Natural killer cell treated with Interleukin-12 subunit alpha and Interleukin-12 subunit beta and Interleukin-15 and Interleukin-18, amount 100 ng/mL, for 72 hours (primary cell): ENCODE measurements at regions not wholly inside any gene's neighbourhood (a gene's known extent, or its start where the extent isn't known, plus 50 kb on each side); places are given as distances from the start of the nearest gene placed in this dataset.

Experiments used
- ATAC-seq, 2 donors: fragments of 150-1000 bp; cut with Tn5 transposase in 1 of 2; sonication (Bioruptor Pico), chemical (Tn5 transposase) in 1 of 2; 2 replicates each; pipeline ENCODE4 v1.10.0; 2021
- DNase-seq: peaks from one replicate; pipeline ENCODE4 v3.0.0; 2022; ENCODE audit warnings: low spot score
- H3K27ac Mint-ChIP-seq, 2 donors: 1 replicate in 1 of 2; 2 replicates in 1 of 2; pipeline ENCODE4 v1.8.0; 2022; ENCODE audit warnings: mixed read lengths in 2 of 2, mild to moderate bottlenecking in 1 of 2, moderate library complexity in 1 of 2
- H3K27me3 Mint-ChIP-seq, 2 donors: 1 replicate in 1 of 2; 2 replicates in 1 of 2; pipeline ENCODE4 v1.8.0; 2022; ENCODE audit warnings: mixed read lengths in 2 of 2
- H3K36me3 Mint-ChIP-seq: one replicate; pipeline ENCODE4 v1.8.0; 2022; ENCODE audit warnings: mixed read lengths
- H3K4me1 Mint-ChIP-seq, 2 donors: 1 replicate in 1 of 2; 2 replicates in 1 of 2; pipeline ENCODE4 v1.8.0; 2022; ENCODE audit warnings: low read depth in 2 of 2, mixed read lengths in 2 of 2, mild to moderate bottlenecking in 1 of 2
- H3K4me3 Mint-ChIP-seq: one replicate; pipeline ENCODE4 v1.8.0; 2022; ENCODE audit warnings: mixed read lengths
- H3K9me3 Mint-ChIP-seq: 2 replicates; pipeline ENCODE4 v1.8.0; 2022; ENCODE audit warnings: mixed read lengths

GRCh38 chr5:57857696-57858095 is 375.1 kb upstream of the ACTBL2 start:
- no peaks in the 10 kb centered on the region for H3K36me3 Mint-ChIP-seq
- H3K9me3 Mint-ChIP-seq, result peaks cover 5% of the 10 kb centered on the region
- no peak overlapping the region for H3K27ac Mint-ChIP-seq
- DNase-seq (no peak), ATAC-seq (no peak)
- no peak overlapping the region for H3K4me3 Mint-ChIP-seq
- no peaks in the 10 kb centered on the region for H3K4me1 Mint-ChIP-seq
- no peaks in the 10 kb centered on the region for H3K27me3 Mint-ChIP-seq

GRCh38 chr5:57855831-57856230 is 373.2 kb upstream of the ACTBL2 start:
- Mint-ChIP-seq H3K27me3 (no peaks in the 10 kb centered on the region), H3K4me3 (no peak overlapping the region), H3K4me1 (no peaks in the 10 kb centered on the region), H3K36me3 (no peaks in the 10 kb centered on the region), H3K9me3 (peaks cover 5% of the 10 kb centered on the region), H3K27ac (no peak overlapping the region)
- DNase-seq (no peak), ATAC-seq (no peak)

GRCh38 chr5:57853929-57854697 is 371.5 kb upstream of the ACTBL2 start:
- H3K36me3 Mint-ChIP-seq, result no peaks in the 10 kb centered on the region
- H3K4me1 Mint-ChIP-seq, result no peaks in the 10 kb centered on the region
- no peak overlapping the region for H3K4me3 Mint-ChIP-seq
- DNase-seq (no peak), ATAC-seq (no peak)
- peaks cover 5% of the 10 kb centered on the region for H3K9me3 Mint-ChIP-seq
- H3K27ac Mint-ChIP-seq, result no peak overlapping the region
- H3K27me3 Mint-ChIP-seq, result no peaks in the 10 kb centered on the region

- H3K27ac Mint-ChIP-seq, result no peak overlapping the region
- peaks cover 6% of the 10 kb centered on the region for H3K9me3 Mint-ChIP-seq
- ATAC-seq (no peak), DNase-seq (no peak)
- no peaks in the 10 kb centered on the region for H3K4me1 Mint-ChIP-seq
- peaks cover 0 to 1% of the 10 kb centered on the region in 2 donors for H3K27me3 Mint-ChIP-seq
- H3K36me3 Mint-ChIP-seq, result no peaks in the 10 kb centered on the region
- no peak overlapping the region for H3K4me3 Mint-ChIP-seq
Observed at GRCh38 chr5:57850109-57850508, 367.5 kb upstream of the ACTBL2 start.

GRCh38 chr5:57845025-57845424 is 362.4 kb upstream of the ACTBL2 start:
- Mint-ChIP-seq H3K4me1 (no peaks in the 10 kb centered on the region), H3K9me3 (peaks cover 3% of the 10 kb centered on the region), H3K36me3 (no peaks in the 10 kb centered on the region), H3K4me3 (no peak overlapping the region), H3K27ac (no peak overlapping the region), H3K27me3 (peaks cover 0 to 11% of the 10 kb centered on the region in 2 donors)
- ATAC-seq (no peak), DNase-seq (no peak)

GRCh38 chr5:57844410-57844809 is 361.8 kb upstream of the ACTBL2 start:
- Mint-ChIP-seq H3K27me3 (peaks cover 0 to 11% of the 10 kb centered on the region in 2 donors), H3K4me1 (no peaks in the 10 kb centered on the region), H3K4me3 (no peak overlapping the region), H3K36me3 (no peaks in the 10 kb centered on the region), H3K27ac (no peak overlapping the region), H3K9me3 (peaks cover 3% of the 10 kb centered on the region)
- no peak for ATAC-seq
- DNase-seq, result no peak

- Mint-ChIP-seq H3K36me3 (no peaks in the 10 kb centered on the region), H3K4me3 (no peak overlapping the region), H3K27me3 (peaks cover 0 to 11% of the 10 kb centered on the region in 2 donors), H3K4me1 (no peaks in the 10 kb centered on the region), H3K9me3 (peaks cover 3% of the 10 kb centered on the region), H3K27ac (no peak overlapping the region)
- DNase-seq (no peak), ATAC-seq (no peak)
Observed at GRCh38 chr5:57843059-57843367, 360.4 kb upstream of the ACTBL2 start.

GRCh38 chr5:57842364-57843058 is 359.9 kb upstream of the ACTBL2 start:
- Mint-ChIP-seq H3K9me3 (peaks cover 3% of the 10 kb centered on the region), H3K4me1 (no peaks in the 10 kb centered on the region), H3K36me3 (no peaks in the 10 kb centered on the region), H3K4me3 (no peak overlapping the region), H3K27me3 (peaks cover 0 to 11% of the 10 kb centered on the region in 2 donors), H3K27ac (no peak overlapping the region)
- ATAC-seq, result no peak
- no peak for DNase-seq

- peaks cover 3% of the 10 kb centered on the region for H3K9me3 Mint-ChIP-seq
- peaks cover 0 to 11% of the 10 kb centered on the region in 2 donors for H3K27me3 Mint-ChIP-seq
- DNase-seq, result no peak
- no peak for ATAC-seq
- no peaks in the 10 kb centered on the region for H3K36me3 Mint-ChIP-seq
- H3K4me1 Mint-ChIP-seq, result no peaks in the 10 kb centered on the region
- no peak overlapping the region for H3K4me3 Mint-ChIP-seq
- H3K27ac Mint-ChIP-seq, result no peak overlapping the region
Observed at GRCh38 chr5:57841676-57842363, 359.2 kb upstream of the ACTBL2 start.

- H3K4me1 Mint-ChIP-seq, result no peaks in the 10 kb centered on the region
- H3K27ac Mint-ChIP-seq, result no peak overlapping the region
- H3K9me3 Mint-ChIP-seq, result no peaks in the 10 kb centered on the region
- peaks cover 0 to 9% of the 10 kb centered on the region in 2 donors for H3K27me3 Mint-ChIP-seq
- no peak for ATAC-seq
- no peak for DNase-seq
- no peak overlapping the region for H3K4me3 Mint-ChIP-seq
- H3K36me3 Mint-ChIP-seq, result no peaks in the 10 kb centered on the region
Observed at GRCh38 chr5:57839437-57840079, 356.9 kb upstream of the ACTBL2 start.

GRCh38 chr5:57839025-57839424 is 356.4 kb upstream of the ACTBL2 start:
- H3K27me3 Mint-ChIP-seq, result peaks cover 0 to 9% of the 10 kb centered on the region in 2 donors
- H3K27ac Mint-ChIP-seq, result no peak overlapping the region
- no peak for DNase-seq
- H3K36me3 Mint-ChIP-seq, result no peaks in the 10 kb centered on the region
- no peak overlapping the region for H3K4me3 Mint-ChIP-seq
- no peak for ATAC-seq
- no peaks in the 10 kb centered on the region for H3K4me1 Mint-ChIP-seq
- H3K9me3 Mint-ChIP-seq, result no peaks in the 10 kb centered on the region

GRCh38 chr5:57836921-57837320 is 354.3 kb upstream of the ACTBL2 start:
- no peak for DNase-seq
- H3K27ac Mint-ChIP-seq, result no peak overlapping the region
- no peak overlapping the region for H3K4me3 Mint-ChIP-seq
- no peak for ATAC-seq
- peaks cover 0 to 6% of the 10 kb centered on the region in 2 donors for H3K27me3 Mint-ChIP-seq
- no peaks in the 10 kb centered on the region for H3K9me3 Mint-ChIP-seq
- H3K4me1 Mint-ChIP-seq, result no peaks in the 10 kb centered on the region
- no peaks in the 10 kb centered on the region for H3K36me3 Mint-ChIP-seq

- no peak for ATAC-seq
- DNase-seq, result no peak
- H3K27ac Mint-ChIP-seq, result no peak overlapping the region
- no peaks in the 10 kb centered on the region for H3K4me1 Mint-ChIP-seq
- H3K4me3 Mint-ChIP-seq, result no peak overlapping the region
- peaks cover 0 to 1% of the 10 kb centered on the region in 2 donors for H3K27me3 Mint-ChIP-seq
- H3K36me3 Mint-ChIP-seq, result no peaks in the 10 kb centered on the region
- H3K9me3 Mint-ChIP-seq, result no peaks in the 10 kb centered on the region
Observed at GRCh38 chr5:57836331-57836730, 353.7 kb upstream of the ACTBL2 start.
